NB4 (cell line): ENCODE measurements at regions not wholly inside any gene's neighbourhood (a gene's known extent, or its start where the extent isn't known, plus 50 kb on each side); places are given as distances from the start of the nearest gene placed in this dataset.

Experiments used
- DNase-seq: peaks from one replicate; pipeline ENCODE4 v3.0.0; 2010; ENCODE audit warnings: low read depth
- H3K4me3 ChIP-seq: one replicate; pipeline ENCODE4 v1.5.1; 2011; ENCODE audit warnings: mild to moderate bottlenecking, low read depth, low read length, moderate library complexity
- MYC ChIP-seq: IDR thresholded peaks from 2 replicates; pipeline ENCODE4 v1.6.1; 2011; ENCODE audit warnings: low read depth, low read length
- POLR2A ChIP-seq: IDR thresholded peaks from 2 replicates; pipeline ENCODE4 v1.6.1; 2011; ENCODE audit warnings: mild to moderate bottlenecking; ENCODE audit not compliant: insufficient read length; ENCODE audit errors: extremely low read depth
- TF ChIP-seq, protein P1 (sequence below): IDR thresholded peaks from one replicate; pipeline ENCODE4 v1.5.1; 2012; ENCODE audit warnings: low read depth, low read length
- TF ChIP-seq, protein P2 (sequence below): IDR thresholded peaks from 2 replicates; pipeline ENCODE4 v1.6.1; 2011; ENCODE audit warnings: low read depth, low read length

DNA sequence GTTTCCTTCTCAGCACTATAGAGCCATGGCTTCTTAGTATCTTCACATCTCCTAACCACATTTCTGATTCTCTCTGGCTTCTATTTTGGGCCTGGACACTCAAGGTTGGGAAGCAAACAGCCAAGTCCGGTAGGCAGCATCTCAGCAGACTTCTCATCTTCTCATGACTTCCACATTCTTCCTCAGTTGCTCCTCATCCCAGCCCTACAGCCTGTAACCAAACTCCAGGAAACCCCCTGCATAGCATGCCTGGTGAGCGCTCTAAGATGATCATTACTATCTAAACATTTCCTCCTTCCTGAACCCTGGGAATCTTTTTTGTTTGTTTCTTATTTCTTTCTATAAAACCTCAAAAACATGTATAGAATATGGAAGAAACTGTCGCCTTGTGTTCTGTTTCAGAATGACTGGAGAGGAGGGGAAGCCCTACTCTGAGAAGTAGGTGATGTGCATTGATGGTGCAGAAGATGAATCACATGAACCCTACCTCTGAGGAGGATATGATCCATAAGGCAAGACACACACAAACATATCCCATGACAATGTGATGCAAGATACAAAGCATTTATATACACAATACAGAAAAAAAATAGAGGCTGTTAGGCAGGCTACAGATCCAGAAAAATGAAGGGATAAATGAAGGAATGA, 219.8 kb upstream of the GYPA start:
- DNase-seq = no peak
- TF ChIP-seq MYC = no peak
- no peak for TF ChIP-seq POLR2A
- TF ChIP-seq, protein P1, sequence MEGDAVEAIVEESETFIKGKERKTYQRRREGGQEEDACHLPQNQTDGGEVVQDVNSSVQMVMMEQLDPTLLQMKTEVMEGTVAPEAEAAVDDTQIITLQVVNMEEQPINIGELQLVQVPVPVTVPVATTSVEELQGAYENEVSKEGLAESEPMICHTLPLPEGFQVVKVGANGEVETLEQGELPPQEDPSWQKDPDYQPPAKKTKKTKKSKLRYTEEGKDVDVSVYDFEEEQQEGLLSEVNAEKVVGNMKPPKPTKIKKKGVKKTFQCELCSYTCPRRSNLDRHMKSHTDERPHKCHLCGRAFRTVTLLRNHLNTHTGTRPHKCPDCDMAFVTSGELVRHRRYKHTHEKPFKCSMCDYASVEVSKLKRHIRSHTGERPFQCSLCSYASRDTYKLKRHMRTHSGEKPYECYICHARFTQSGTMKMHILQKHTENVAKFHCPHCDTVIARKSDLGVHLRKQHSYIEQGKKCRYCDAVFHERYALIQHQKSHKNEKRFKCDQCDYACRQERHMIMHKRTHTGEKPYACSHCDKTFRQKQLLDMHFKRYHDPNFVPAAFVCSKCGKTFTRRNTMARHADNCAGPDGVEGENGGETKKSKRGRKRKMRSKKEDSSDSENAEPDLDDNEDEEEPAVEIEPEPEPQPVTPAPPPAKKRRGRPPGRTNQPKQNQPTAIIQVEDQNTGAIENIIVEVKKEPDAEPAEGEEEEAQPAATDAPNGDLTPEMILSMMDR = no peak
- TF ChIP-seq, protein P2, sequence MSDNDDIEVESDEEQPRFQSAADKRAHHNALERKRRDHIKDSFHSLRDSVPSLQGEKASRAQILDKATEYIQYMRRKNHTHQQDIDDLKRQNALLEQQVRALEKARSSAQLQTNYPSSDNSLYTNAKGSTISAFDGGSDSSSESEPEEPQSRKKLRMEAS = no peak

DNA sequence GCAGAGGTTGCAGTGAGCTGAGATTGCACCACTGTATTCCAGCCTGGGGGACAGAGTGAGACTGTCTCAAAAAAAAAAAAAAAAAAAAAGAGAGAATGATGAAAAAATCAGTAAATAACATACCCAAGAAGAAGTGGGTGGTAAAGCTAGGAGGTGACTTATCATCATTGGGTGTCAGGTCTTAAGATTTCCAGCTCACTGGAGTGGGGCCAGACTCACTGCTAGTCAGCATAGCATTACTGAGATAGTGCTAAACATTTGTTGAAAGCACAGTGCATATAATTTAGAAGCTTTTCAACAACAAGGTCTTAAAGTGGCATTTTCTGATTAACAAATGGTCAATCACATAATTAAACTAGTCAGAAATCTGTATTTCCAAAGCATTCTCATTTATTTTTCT, 221.8 kb upstream of the GYPA start:
- DNase-seq = no peak
- TF ChIP-seq POLR2A (no peak), MYC (no peak)
- TF ChIP-seq, protein P2 = no peak
- TF ChIP-seq, protein P1 = no peak
- H3K4me3 ChIP-seq = no peak overlapping the region

More for the DNA sequence above, 219.8 kb upstream of the GYPA start:
- H3K4me3 ChIP-seq = no peak overlapping the region

DNA sequence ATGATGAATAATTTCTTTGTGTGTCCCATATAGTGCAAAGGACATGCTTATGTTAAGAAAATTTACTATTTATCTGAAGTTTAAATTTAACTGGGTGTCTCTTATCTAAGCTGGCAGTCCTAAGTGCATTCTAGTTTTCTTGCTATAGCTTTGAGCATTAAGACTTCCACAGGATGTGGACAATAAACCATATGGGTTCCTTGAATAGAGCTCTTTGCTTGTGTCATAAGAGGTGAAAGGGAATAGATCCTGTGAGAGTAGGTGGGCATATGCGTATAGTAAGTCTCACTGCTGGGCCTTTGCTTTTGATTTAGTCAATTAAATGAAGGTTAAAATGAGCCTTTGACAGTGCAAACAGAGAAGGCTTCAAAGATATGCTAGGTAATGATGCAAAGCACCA, 223.4 kb upstream of the GYPA start:
- no peak for TF ChIP-seq POLR2A
- TF ChIP-seq MYC = no peak
- TF ChIP-seq, protein P2 = no peak
- TF ChIP-seq, protein P1 = no peak
- DNase-seq = no peak
- no peak overlapping the region for H3K4me3 ChIP-seq

DNA sequence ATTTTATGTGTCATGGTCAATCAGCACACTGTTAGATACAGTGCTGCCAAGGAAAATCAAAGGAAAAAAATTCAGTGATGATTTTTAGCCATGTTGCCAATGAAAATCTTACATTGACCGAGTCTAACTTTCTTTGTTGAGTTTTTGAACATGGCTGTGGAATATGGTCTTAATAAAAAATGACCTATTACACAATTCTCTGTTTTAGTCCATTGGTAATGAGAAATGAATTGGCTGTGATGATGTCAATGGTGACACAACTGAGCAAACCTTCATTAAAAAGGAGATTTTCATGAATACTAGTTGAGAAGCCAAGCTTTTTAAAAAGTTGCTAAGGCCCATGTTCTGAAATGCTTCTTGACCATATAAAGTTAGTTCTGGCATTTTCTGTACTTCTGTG, 225.9 kb upstream of the GYPA start:
- no peak for DNase-seq
- TF ChIP-seq, protein P2 = no peak
- TF ChIP-seq, protein P1 = no peak
- TF ChIP-seq POLR2A (no peak), MYC (no peak)
- H3K4me3 ChIP-seq = no peak overlapping the region

DNA sequence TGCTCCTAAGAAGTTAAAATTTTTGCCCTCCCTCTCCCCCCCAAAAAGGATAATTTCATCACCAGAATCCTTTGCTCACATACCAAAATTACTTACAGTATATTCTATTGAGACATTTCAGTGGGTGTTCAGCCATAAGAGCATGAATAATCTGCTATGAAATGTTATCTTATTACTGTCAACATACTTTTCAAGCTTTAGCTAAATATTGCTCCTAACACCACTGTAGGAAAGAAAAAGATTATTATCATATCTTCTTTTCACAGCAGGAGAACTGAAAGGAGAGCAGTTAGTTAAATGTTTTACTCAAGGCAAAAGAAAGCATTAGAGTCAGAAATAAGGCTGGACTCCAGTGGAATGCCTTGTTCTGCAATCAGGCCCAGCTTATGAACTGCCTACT, 231.0 kb upstream of the GYPA start:
- TF ChIP-seq POLR2A (no peak), MYC (no peak)
- TF ChIP-seq, protein P2 = no peak
- TF ChIP-seq, protein P1 = no peak
- DNase-seq = no peak

DNA sequence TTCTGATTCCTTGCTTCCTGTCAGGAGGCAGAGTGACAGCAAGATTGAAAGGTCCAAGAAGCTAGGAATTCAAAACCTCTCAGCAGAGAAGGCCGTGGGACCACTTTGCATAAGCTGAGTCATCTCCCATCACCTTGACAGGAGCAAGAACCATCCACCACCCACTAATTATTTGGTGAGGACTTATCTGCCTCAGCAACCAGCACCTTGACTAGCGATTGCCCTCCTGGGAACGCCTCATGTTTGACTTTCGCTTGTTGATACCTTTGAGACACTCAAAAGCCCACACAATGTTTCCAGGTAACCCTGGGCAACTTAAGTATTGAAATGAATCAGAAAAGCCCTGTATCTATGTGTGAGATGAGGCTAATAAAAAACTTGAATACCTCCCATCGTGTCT, 233.5 kb upstream of the GYPA start:
- no peak for TF ChIP-seq POLR2A
- TF ChIP-seq, protein P2 = no peak
- TF ChIP-seq, protein P1 = no peak
- DNase-seq = no peak

More for the DNA sequence above, 231.0 kb upstream of the GYPA start:
- no peak overlapping the region for H3K4me3 ChIP-seq

More for the DNA sequence above, 233.5 kb upstream of the GYPA start:
- no peak overlapping the region for H3K4me3 ChIP-seq
